GM12875 (cell line): ENCODE measurements at regions not wholly inside any gene's neighbourhood (a gene's known extent, or its start where the extent isn't known, plus 50 kb on each side); places are given as distances from the start of the nearest gene placed in this dataset.

ENCODE experiments used
- H3K4me3 ChIP-seq: one replicate; pipeline ENCODE4 v1.5.1; 2011; ENCODE audit warnings: low read depth, low read length, control low read depth
- CTCF ChIP-seq: IDR thresholded peaks from 2 replicates; pipeline ENCODE4 v1.5.1; 2011; ENCODE audit warnings: low read depth, mild to moderate bottlenecking, control low read depth, inconsistent platforms, low read length, moderate library complexity, borderline replicate concordance; ENCODE audit not compliant: insufficient read depth

- H3K4me3 ChIP-seq, result no peak overlapping the region
- TF ChIP-seq CTCF, result no peak
These were observed 192.5 kb downstream of the MYLK4 start for GRCh38 chr6:2558098-2558680.

- TF ChIP-seq CTCF, result no peak
- H3K4me3 ChIP-seq, result no peak overlapping the region
These were observed 193.5 kb downstream of the MYLK4 start for GRCh38 chr6:2557181-2557720.

- TF ChIP-seq CTCF, result no peak
These were observed 194.0 kb downstream of the MYLK4 start for GRCh38 chr6:2556761-2557160.

GRCh38 chr6:2554651-2555260 is 196.0 kb downstream of the MYLK4 start:
- H3K4me3 ChIP-seq, result no peak overlapping the region
- no peak for TF ChIP-seq CTCF

More at GRCh38 chr6:2556761-2557160, 194.0 kb downstream of the MYLK4 start:
- H3K4me3 ChIP-seq, result no peak overlapping the region

- H3K4me3 ChIP-seq, result no peak overlapping the region
- TF ChIP-seq CTCF, result no peak
These were observed 198.1 kb downstream of the MYLK4 start for GRCh38 chr6:2552526-2553154.

- no peak overlapping the region for H3K4me3 ChIP-seq
- TF ChIP-seq CTCF, result no peak
These were observed 199.0 kb downstream of the MYLK4 start for GRCh38 chr6:2551705-2552104.
